CD14-positive monocyte (primary cell): ENCODE measurements at regions not wholly inside any gene's neighbourhood (a gene's known extent, or its start where the extent isn't known, plus 50 kb on each side); places are given as distances from the start of the nearest gene placed in this dataset.

ENCODE experiments used
- DNase-seq, 3 donors: peaks; one replicate each; pipeline ENCODE4 v3.0.0-alpha.2; 2011 to 2022
- H2AFZ ChIP-seq: 2 replicates; pipeline ENCODE4 v1.6.0; 2012; ENCODE audit warnings: mild to moderate bottlenecking, low read depth, low read length, inconsistent platforms; ENCODE audit not compliant: insufficient read depth, poor library complexity, severe bottlenecking
- H3K27ac ChIP-seq, 2 donors: 1 replicate in 1 of 2; 2 replicates in 1 of 2; pipeline ENCODE4 v1.5.1; 2012 to 2013; ENCODE audit warnings: low read length in 2 of 2, control low read depth in 1 of 2, inconsistent platforms in 1 of 2, low read depth in 1 of 2, mild to moderate bottlenecking in 1 of 2
- H3K27me3 ChIP-seq, 2 donors: one replicate each; pipeline versions ENCODE4 v1.6.0 to v1.6.1; 2011 to 2013; ENCODE audit warnings: low read length in 2 of 2; ENCODE audit not compliant: control insufficient read depth in 2 of 2, insufficient read depth in 2 of 2
- H3K36me3 ChIP-seq, 2 donors: replicated peaks in 1 of 2; 1 replicate in 1 of 2; 2 replicates in 1 of 2; pipeline versions ENCODE4 v1.5.1 to v1.6.1; 2012 to 2013; ENCODE audit warnings: low read length in 2 of 2, control low read depth in 1 of 2, inconsistent platforms in 1 of 2, mild to moderate bottlenecking in 1 of 2; ENCODE audit not compliant: insufficient read depth in 2 of 2, control insufficient read depth in 1 of 2
- H3K4me1 ChIP-seq, 2 donors: 1 replicate in 1 of 2; 2 replicates in 1 of 2; pipeline versions ENCODE4 v1.5.1 to v1.6.1; 2012 to 2013; ENCODE audit warnings: low read length in 2 of 2, control low read depth in 1 of 2, inconsistent platforms in 1 of 2, mild to moderate bottlenecking in 1 of 2, moderate library complexity in 1 of 2; ENCODE audit not compliant: insufficient read depth in 2 of 2, control insufficient read depth in 1 of 2
- H3K4me2 ChIP-seq: replicated peaks from 2 replicates; pipeline ENCODE3; 2012; ENCODE audit warnings: low read length, moderate library complexity, mild to moderate bottlenecking; ENCODE audit not compliant: poor library complexity, severe bottlenecking; ENCODE audit errors: extremely low read depth
- H3K4me3 ChIP-seq, 3 experiments: fragments of 200-600 bp in 1 of 3; sonication (generic) in 1 of 3; replicated peaks in 1 of 3; 1 replicate in 2 of 3; 2 replicates in 1 of 3; pipeline ENCODE4 v1.5.1; 2011 to 2013; ENCODE audit warnings: low read length in 3 of 3, mild to moderate bottlenecking in 3 of 3, control low read depth in 2 of 3, low read depth in 2 of 3, inconsistent platforms in 1 of 3, moderate library complexity in 1 of 3
- H3K79me2 ChIP-seq: 2 replicates; pipeline ENCODE4 v1.6.0; 2012; ENCODE audit warnings: mild to moderate bottlenecking, control low read depth, inconsistent platforms, low read length, moderate library complexity; ENCODE audit not compliant: insufficient read depth
- H3K9ac ChIP-seq: 2 replicates; pipeline ENCODE4 v1.6.0; 2017; ENCODE audit warnings: low read length, mild to moderate bottlenecking; ENCODE audit not compliant: insufficient read depth, poor library complexity, severe bottlenecking
- H3K9me3 ChIP-seq, 2 donors: replicated peaks in 1 of 2; 1 replicate in 1 of 2; 2 replicates in 1 of 2; pipeline versions ENCODE4 v1.5.1 to v1.6.1; 2012 to 2013; ENCODE audit warnings: low read length in 2 of 2, control low read depth in 1 of 2; ENCODE audit not compliant: control insufficient read depth in 1 of 2, insufficient read depth in 1 of 2
- H4K20me1 ChIP-seq: 2 replicates; pipeline ENCODE4 v1.6.0; 2012; ENCODE audit warnings: mild to moderate bottlenecking, low read length, control low read depth, moderate library complexity; ENCODE audit not compliant: insufficient read depth
- H3K27ac Mint-ChIP-seq, 7 donors: one replicate each; pipeline ENCODE4 v1.8.0; 2020; ENCODE audit warnings: mild to moderate bottlenecking in 7 of 7, mixed read lengths in 7 of 7, moderate library complexity in 6 of 7, inconsistent platforms in 2 of 7
- H3K27me3 Mint-ChIP-seq, 3 donors: one replicate each; pipeline ENCODE4 v1.8.0; 2021 to 2022; ENCODE audit warnings: low read depth in 3 of 3, mild to moderate bottlenecking in 3 of 3, mixed read lengths in 3 of 3, moderate library complexity in 3 of 3, inconsistent platforms in 1 of 3
- H3K36me3 Mint-ChIP-seq, 2 donors: one replicate each; pipeline ENCODE4 v1.8.0; 2020; ENCODE audit warnings: mixed read lengths in 2 of 2, inconsistent platforms in 1 of 2, mild to moderate bottlenecking in 1 of 2
- H3K4me1 Mint-ChIP-seq: one replicate; pipeline ENCODE4 v1.8.0; 2020; ENCODE audit warnings: mild to moderate bottlenecking, mixed read lengths
- H3K4me3 Mint-ChIP-seq, 2 donors: one replicate each; pipeline ENCODE4 v1.8.0; 2020; ENCODE audit warnings: mild to moderate bottlenecking in 2 of 2, mixed read lengths in 2 of 2, moderate library complexity in 1 of 2
- H3K9me3 Mint-ChIP-seq, 7 donors: one replicate each; pipeline ENCODE4 v1.8.0; 2020 to 2022; ENCODE audit warnings: mixed read lengths in 7 of 7, mild to moderate bottlenecking in 6 of 7, moderate library complexity in 6 of 7, inconsistent platforms in 2 of 7
- CTCF ChIP-seq: fragments of 200-600 bp; IDR thresholded peaks from one replicate; pipeline ENCODE4 v1.8.0; 2022; ENCODE audit warnings: antibody characterized with exemption, mild to moderate bottlenecking
- WGBS: methylation state at CpG from one replicate; pipeline ENCODE4 v1.1.5; 2013; ENCODE audit warnings: missing lambda C conversion rate; ENCODE audit not compliant: insufficient coverage; 5-methylcytosine and 5-hydroxymethylcytosine counted together
- intact Hi-C, 2 donors: fragments of 100-400 bp; cut with micrococcal nuclease; formaldehyde crosslinking; loops; one replicate each; pipeline versions ENCODE4 v1.15.0 to v1.15.1; 2023

DNA sequence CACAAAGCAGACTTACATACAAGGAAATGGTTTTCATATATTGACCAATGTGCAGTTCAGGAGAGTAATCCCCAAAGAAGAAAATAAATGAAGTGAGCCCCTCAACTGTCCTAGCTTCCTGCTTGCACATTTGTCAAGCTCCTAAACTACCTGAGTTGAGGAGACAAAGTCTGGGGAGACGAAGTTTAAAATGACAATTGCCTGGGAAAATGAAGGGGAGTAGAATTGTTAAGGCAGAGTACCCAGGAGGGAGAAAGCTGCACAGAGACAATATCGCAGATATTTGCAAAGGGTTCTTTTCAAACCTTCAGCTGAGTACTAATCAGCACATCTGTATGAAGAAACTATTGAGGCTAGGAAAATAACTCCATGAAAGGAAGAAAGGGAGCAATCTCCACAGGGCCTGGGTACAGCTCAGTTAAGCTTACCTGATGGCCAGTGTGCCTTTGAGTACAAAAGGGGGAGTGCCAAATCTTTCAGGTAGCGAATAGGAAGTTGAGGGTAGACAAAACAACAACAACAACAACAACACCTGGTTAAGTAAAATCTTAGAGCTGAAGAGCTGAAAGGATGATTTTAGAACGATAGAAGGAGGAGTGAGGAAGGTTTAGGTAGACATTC lies 1700.1 kb upstream of the PRR20A start:
- no peaks in the 10 kb centered on the region for H3K4me1 Mint-ChIP-seq
- H3K27ac ChIP-seq: no peak overlapping the region
- H3K9me3 Mint-ChIP-seq: peaks cover 2 to 7% (median 4%) of the 10 kb centered on the region in 7 donors
- H3K9me3 ChIP-seq: peaks cover 5 to 7% of the 10 kb centered on the region in 2 donors
- no peak for DNase-seq
- no peak overlapping the region for H3K9ac ChIP-seq
- WGBS: 67% methylated on average over 1 of the region's 4 CpGs
- no peaks in the 10 kb centered on the region for H3K36me3 Mint-ChIP-seq
- H2AFZ ChIP-seq: no peak overlapping the region
- H3K4me3 ChIP-seq: no peak overlapping the region
- intact Hi-C loops: no loop called here
- no peak for TF ChIP-seq CTCF
- H3K4me1 ChIP-seq: no peaks in the 10 kb centered on the region
- no peaks in the 10 kb centered on the region for H3K27me3 ChIP-seq
- H3K27ac Mint-ChIP-seq: no peak overlapping the region
- no peak overlapping the region for H3K4me3 Mint-ChIP-seq
- H3K27me3 Mint-ChIP-seq: peaks cover 0 to 2% (median 0%) of the 10 kb centered on the region in 3 donors
- H3K36me3 ChIP-seq: no peaks in the 10 kb centered on the region
- H3K79me2 ChIP-seq: no peaks in the 10 kb centered on the region
- H3K4me2 ChIP-seq: no peak overlapping the region
- no peaks in the 10 kb centered on the region for H4K20me1 ChIP-seq

DNA sequence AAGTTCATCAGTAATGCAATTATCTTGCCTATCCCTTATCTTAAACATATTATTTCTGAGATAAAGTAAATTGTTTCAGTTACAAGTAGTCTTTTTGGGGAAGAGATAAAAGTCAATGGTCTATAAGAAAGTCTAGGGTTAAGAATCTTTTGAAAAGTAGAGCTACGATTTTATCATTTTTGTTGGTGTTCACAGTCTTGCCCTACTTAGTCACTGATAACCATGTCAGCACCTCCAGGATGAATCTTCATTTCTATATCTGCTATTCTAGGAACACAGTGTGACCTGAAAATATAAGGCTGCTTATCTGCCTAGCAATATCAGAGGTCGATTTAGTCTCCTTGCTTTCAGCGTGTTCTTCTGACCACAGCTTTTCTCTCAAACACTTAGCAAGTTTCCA lies 1676.5 kb upstream of the PRR20A start:
- Histone ChIP-seq H3K9me3 (no peaks in the 10 kb centered on the region), H3K27me3 (no peaks in the 10 kb centered on the region), H2AFZ (no peak overlapping the region), H3K4me2 (no peak overlapping the region), H3K9ac (no peak overlapping the region), H3K36me3 (no peaks in the 10 kb centered on the region), H3K4me1 (no peaks in the 10 kb centered on the region), H4K20me1 (no peaks in the 10 kb centered on the region), H3K4me3 (no peak overlapping the region), H3K27ac (no peak overlapping the region), H3K79me2 (no peaks in the 10 kb centered on the region)
- TF ChIP-seq CTCF: no peak
- Mint-ChIP-seq H3K4me3 (no peak overlapping the region), H3K27ac (no peak overlapping the region), H3K27me3 (peaks cover 0 to 3% (median 0%) of the 10 kb centered on the region in 3 donors), H3K9me3 (no peaks in the 10 kb centered on the region), H3K36me3 (no peaks in the 10 kb centered on the region), H3K4me1 (no peaks in the 10 kb centered on the region)
- WGBS: 85% methylated on average over 2 of the region's 3 CpGs
- intact Hi-C loops: no loop called here
- no peak for DNase-seq
